ENCODE measurements at regions not wholly inside any gene's neighbourhood (a gene's known extent, or its start where the extent isn't known, plus 50 kb on each side); places are given as distances from the start of the nearest gene placed in this dataset.

DNA sequence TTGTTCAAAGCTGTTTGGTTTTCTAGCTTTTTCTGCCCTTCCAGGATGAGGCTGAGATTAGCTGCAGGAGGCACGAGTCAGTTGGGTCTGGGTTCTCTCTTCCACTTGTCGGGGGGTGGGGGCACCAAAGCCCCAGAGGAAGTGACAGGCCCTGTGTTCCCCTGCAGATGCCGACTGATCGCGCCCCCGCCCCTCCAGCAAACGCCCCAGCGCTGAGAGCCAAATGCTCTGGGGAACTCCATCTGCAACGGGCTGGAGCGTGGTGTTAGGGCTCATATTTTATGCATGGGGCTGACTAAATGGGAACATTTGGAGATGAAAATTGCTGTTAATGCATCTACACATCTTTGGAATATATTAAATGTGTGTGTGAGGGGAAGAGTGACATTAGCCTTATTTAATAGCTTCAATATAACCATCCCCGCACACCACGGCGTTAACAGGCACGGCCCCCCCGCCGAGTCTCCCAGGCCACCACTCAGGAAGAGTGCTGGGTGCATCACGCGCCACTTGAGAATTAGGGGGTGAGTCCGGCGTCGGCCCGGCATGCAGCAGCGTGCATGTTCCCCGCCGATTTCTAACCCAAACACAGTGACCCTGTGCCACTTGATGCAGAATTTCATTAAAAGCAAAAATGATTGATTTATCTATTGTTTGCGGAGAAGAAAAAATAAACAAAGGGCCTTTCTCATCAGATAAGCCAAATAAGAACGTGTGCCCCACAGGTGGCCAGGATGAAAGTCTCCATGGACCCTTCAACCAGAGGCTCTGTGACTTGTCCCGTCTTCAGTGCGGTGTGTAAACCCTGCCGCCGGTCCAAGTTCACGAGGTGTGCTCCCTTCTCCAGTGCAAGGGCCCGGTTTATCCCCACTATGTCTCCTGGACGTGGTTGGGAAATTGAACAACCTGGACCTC lies 165.0 kb upstream of the RTL1 start:
- TF ChIP-seq, protein P1, sequence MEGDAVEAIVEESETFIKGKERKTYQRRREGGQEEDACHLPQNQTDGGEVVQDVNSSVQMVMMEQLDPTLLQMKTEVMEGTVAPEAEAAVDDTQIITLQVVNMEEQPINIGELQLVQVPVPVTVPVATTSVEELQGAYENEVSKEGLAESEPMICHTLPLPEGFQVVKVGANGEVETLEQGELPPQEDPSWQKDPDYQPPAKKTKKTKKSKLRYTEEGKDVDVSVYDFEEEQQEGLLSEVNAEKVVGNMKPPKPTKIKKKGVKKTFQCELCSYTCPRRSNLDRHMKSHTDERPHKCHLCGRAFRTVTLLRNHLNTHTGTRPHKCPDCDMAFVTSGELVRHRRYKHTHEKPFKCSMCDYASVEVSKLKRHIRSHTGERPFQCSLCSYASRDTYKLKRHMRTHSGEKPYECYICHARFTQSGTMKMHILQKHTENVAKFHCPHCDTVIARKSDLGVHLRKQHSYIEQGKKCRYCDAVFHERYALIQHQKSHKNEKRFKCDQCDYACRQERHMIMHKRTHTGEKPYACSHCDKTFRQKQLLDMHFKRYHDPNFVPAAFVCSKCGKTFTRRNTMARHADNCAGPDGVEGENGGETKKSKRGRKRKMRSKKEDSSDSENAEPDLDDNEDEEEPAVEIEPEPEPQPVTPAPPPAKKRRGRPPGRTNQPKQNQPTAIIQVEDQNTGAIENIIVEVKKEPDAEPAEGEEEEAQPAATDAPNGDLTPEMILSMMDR (IDR thresholded peaks at IDR 0.05; ENCODE audit: borderline replicate concordance, extremely low read depth, low read length, poor library complexity, severe bottlenecking), result no peak
- TF ChIP-seq EZH2 (IDR thresholded peaks at IDR 0.05; ENCODE audit: borderline replicate concordance, low read depth, low read length, severe bottlenecking), result no peak
